Neuronal stem cell (in vitro differentiated cells): ENCODE measurements at regions not wholly inside any gene's neighbourhood (a gene's known extent, or its start where the extent isn't known, plus 50 kb on each side); places are given as distances from the start of the nearest gene placed in this dataset.

Source experiments
- DNase-seq: peaks from one replicate; pipeline ENCODE4 v3.0.0-alpha.2; 2013; ENCODE audit warnings: low spot score
- H2AFZ ChIP-seq: one replicate; pipeline ENCODE4 v1.6.1; 2013; ENCODE audit warnings: mild to moderate bottlenecking, low read length, inconsistent platforms
- H2AK5ac ChIP-seq: 2 replicates; pipeline ENCODE4 v1.6.1; 2013; ENCODE audit warnings: low read depth, mild to moderate bottlenecking, inconsistent platforms, low read length, moderate library complexity, mixed read lengths
- H2BK120ac ChIP-seq: 2 replicates; pipeline ENCODE4 v1.6.1; 2013; ENCODE audit warnings: low read depth, mild to moderate bottlenecking, inconsistent platforms, low read length, moderate library complexity, mixed read lengths
- H2BK12ac ChIP-seq: one replicate; pipeline ENCODE4 v1.6.1; 2013; ENCODE audit warnings: low read length, inconsistent platforms
- H2BK15ac ChIP-seq: 2 replicates; pipeline ENCODE4 v1.6.1; 2013; ENCODE audit warnings: mild to moderate bottlenecking, low read length, inconsistent platforms, mixed read lengths
- H2BK5ac ChIP-seq: one replicate; pipeline ENCODE4 v1.6.1; 2013; ENCODE audit warnings: inconsistent platforms, mild to moderate bottlenecking, low read length, moderate library complexity
- H3K14ac ChIP-seq: one replicate; pipeline ENCODE4 v1.6.1; 2013; ENCODE audit warnings: low read length, inconsistent platforms
- H3K18ac ChIP-seq: 2 replicates; pipeline ENCODE4 v1.6.1; 2013; ENCODE audit warnings: low read length, inconsistent platforms
- H3K23ac ChIP-seq: 2 replicates; pipeline ENCODE4 v1.6.1; 2013; ENCODE audit warnings: low read depth, mild to moderate bottlenecking, mixed read lengths, low read length, inconsistent platforms; ENCODE audit not compliant: poor library complexity
- H3K27ac ChIP-seq: replicated peaks from 3 replicates; pipeline ENCODE4 v1.5.1; 2013; ENCODE audit warnings: low read length, inconsistent platforms
- H3K27me3 ChIP-seq, 3 experiments: 2 replicates each; pipeline ENCODE4 v1.6.1; 2013; ENCODE audit warnings: low read length in 3 of 3, mild to moderate bottlenecking in 2 of 3, inconsistent platforms in 1 of 3, low read depth in 1 of 3, mixed read lengths in 1 of 3, moderate library complexity in 1 of 3; ENCODE audit not compliant: control insufficient read depth in 3 of 3, insufficient read depth in 3 of 3
- H3K36me3 ChIP-seq, 2 donors: replicated peaks in 1 of 2; 2 replicates each; pipeline ENCODE4 v1.6.1; 2013; ENCODE audit warnings: low read length in 2 of 2; ENCODE audit not compliant: control insufficient read depth in 2 of 2, insufficient read depth in 2 of 2
- H3K4ac ChIP-seq: 2 replicates; pipeline ENCODE4 v1.6.1; 2013; ENCODE audit warnings: inconsistent platforms, mild to moderate bottlenecking, low read length, moderate library complexity
- H3K4me1 ChIP-seq, 2 donors: 1 replicate in 1 of 2; 2 replicates in 1 of 2; pipeline ENCODE4 v1.6.1; 2013; ENCODE audit warnings: low read length in 2 of 2, low read depth in 1 of 2; ENCODE audit not compliant: control insufficient read depth in 2 of 2, insufficient read depth in 1 of 2
- H3K4me2 ChIP-seq: one replicate; pipeline ENCODE4 v1.6.1; 2013; ENCODE audit warnings: mild to moderate bottlenecking, low read length, inconsistent platforms; ENCODE audit not compliant: insufficient read depth, poor library complexity, severe bottlenecking
- H3K4me3 ChIP-seq, 2 donors: 2 replicates each; pipeline ENCODE4 v1.5.1; 2013; ENCODE audit warnings: low read length in 2 of 2, mild to moderate bottlenecking in 2 of 2, inconsistent platforms in 1 of 2, moderate library complexity in 1 of 2
- H3K79me1 ChIP-seq: one replicate; pipeline ENCODE4 v1.6.1; 2013; ENCODE audit warnings: low read depth, mild to moderate bottlenecking, inconsistent platforms, low read length, moderate library complexity
- H3K9ac ChIP-seq: one replicate; pipeline ENCODE4 v1.6.1; 2013; ENCODE audit warnings: mild to moderate bottlenecking, low read depth, low read length, inconsistent platforms; ENCODE audit not compliant: poor library complexity
- H3K9me3 ChIP-seq, 2 donors: replicated peaks in 1 of 2; 2 replicates each; pipeline versions ENCODE3 to v1.6.1; 2013; ENCODE audit warnings: low read length in 2 of 2, mild to moderate bottlenecking in 2 of 2, inconsistent platforms in 1 of 2, low read depth in 1 of 2, mixed read lengths in 1 of 2, moderate library complexity in 1 of 2; ENCODE audit not compliant: control insufficient read depth in 2 of 2, insufficient read depth in 1 of 2
- H4K8ac ChIP-seq: one replicate; pipeline ENCODE4 v1.6.1; 2013; ENCODE audit warnings: low read depth, mild to moderate bottlenecking, inconsistent platforms, low read length, moderate library complexity
- H4K91ac ChIP-seq: one replicate; pipeline ENCODE4 v1.6.1; 2013; ENCODE audit warnings: low read length, low read depth, mild to moderate bottlenecking, inconsistent platforms; ENCODE audit not compliant: poor library complexity
- WGBS, 2 donors: extraction: QIAGEN DNeasy Blood & Tissue Kit; methylation state at CpG; one replicate each; pipeline ENCODE4 v1.1.7; 2013; ENCODE audit warnings: missing lambda C conversion rate in 2 of 2, mixed read lengths in 1 of 2; ENCODE audit not compliant: insufficient read length in 2 of 2, insufficient replicate concordance in 1 of 2; ENCODE audit errors: extremely low coverage in 2 of 2; 5-methylcytosine and 5-hydroxymethylcytosine counted together

- Histone ChIP-seq H3K36me3 (no peaks in the 10 kb centered on the region), H2BK5ac (no peak overlapping the region), H2AFZ (no peak overlapping the region), H3K27me3 (peaks cover 0 to 20% (median 0%) of the 10 kb centered on the region in 3 experiments), H2BK120ac (no peak overlapping the region), H3K4ac (no peak overlapping the region), H3K18ac (no peak overlapping the region), H4K8ac (no peak overlapping the region), H3K14ac (no peak overlapping the region), H2BK15ac (no peak overlapping the region), H3K4me1 (peaks cover 0 to 4% of the 10 kb centered on the region in 2 donors), H4K91ac (no peak overlapping the region), H3K4me3 (no peak overlapping the region), H2BK12ac (no peak overlapping the region), H3K79me1 (no peaks in the 10 kb centered on the region), H2AK5ac (no peak overlapping the region), H3K9me3 (no peaks in the 10 kb centered on the region), H3K4me2 (peak overlapping the region; percentile 35), H3K9ac (no peak overlapping the region), H3K23ac (no peak overlapping the region), H3K27ac (no peak overlapping the region)
- DNase-seq = peak; percentile 38
- WGBS, 2 donors = no CpG with 5 or more reads among the region's 8 CpGs
These were observed 155.7 kb downstream of the CHIC2 start for GRCh38 chr4:53908661-53909078.

- no peak overlapping the region for H4K91ac ChIP-seq
- no peak overlapping the region for H2BK5ac ChIP-seq
- peaks cover 0 to 4% of the 10 kb centered on the region in 2 donors for H3K4me1 ChIP-seq
- no peaks in the 10 kb centered on the region for H3K79me1 ChIP-seq
- H3K27ac ChIP-seq = no peak overlapping the region
- no peak overlapping the region for H2AFZ ChIP-seq
- H3K14ac ChIP-seq = no peak overlapping the region
- H3K23ac ChIP-seq = no peak overlapping the region
- H2BK12ac ChIP-seq = no peak overlapping the region
- H3K9me3 ChIP-seq = no peaks in the 10 kb centered on the region
- H3K4me2 ChIP-seq = no peak overlapping the region
- H3K18ac ChIP-seq = no peak overlapping the region
- no peak overlapping the region for H2AK5ac ChIP-seq
- no peak overlapping the region for H3K4ac ChIP-seq
- H2BK120ac ChIP-seq = no peak overlapping the region
- H3K27me3 ChIP-seq = peaks cover 0 to 20% (median 0%) of the 10 kb centered on the region in 3 experiments
- H3K9ac ChIP-seq = no peak overlapping the region
- H3K4me3 ChIP-seq = no peak overlapping the region
- no CpG with 5 or more reads among the region's 5 CpGs for WGBS, 2 donors
- H4K8ac ChIP-seq = no peak overlapping the region
- H2BK15ac ChIP-seq = no peak overlapping the region
- no peaks in the 10 kb centered on the region for H3K36me3 ChIP-seq
- no peak for DNase-seq
These were observed 156.6 kb downstream of the CHIC2 start for GRCh38 chr4:53907772-53908171.

- H3K27me3 ChIP-seq = peaks cover 0 to 20% (median 0%) of the 10 kb centered on the region in 3 experiments
- no peak overlapping the region for H3K4me2 ChIP-seq
- no peak overlapping the region for H2AK5ac ChIP-seq
- H3K4me3 ChIP-seq = no peak overlapping the region
- no peak overlapping the region for H2BK15ac ChIP-seq
- H2BK12ac ChIP-seq = no peak overlapping the region
- WGBS, 2 donors = no CpG with 5 or more reads among the region's 6 CpGs
- no peak overlapping the region for H4K8ac ChIP-seq
- no peak overlapping the region for H3K14ac ChIP-seq
- no peak overlapping the region for H4K91ac ChIP-seq
- no peaks in the 10 kb centered on the region for H3K79me1 ChIP-seq
- H2BK120ac ChIP-seq = no peak overlapping the region
- DNase-seq = no peak
- no peak overlapping the region for H3K23ac ChIP-seq
- H3K18ac ChIP-seq = no peak overlapping the region
- H3K27ac ChIP-seq = no peak overlapping the region
- no peaks in the 10 kb centered on the region for H3K9me3 ChIP-seq
- H2AFZ ChIP-seq = no peak overlapping the region
- H3K36me3 ChIP-seq = no peaks in the 10 kb centered on the region
- peaks cover 0 to 4% of the 10 kb centered on the region in 2 donors for H3K4me1 ChIP-seq
- H3K9ac ChIP-seq = no peak overlapping the region
- no peak overlapping the region for H2BK5ac ChIP-seq
- no peak overlapping the region for H3K4ac ChIP-seq
These were observed 157.7 kb downstream of the CHIC2 start for GRCh38 chr4:53906606-53907190.

- Histone ChIP-seq H3K79me1 (no peaks in the 10 kb centered on the region), H3K4ac (no peak overlapping the region), H3K9ac (no peak overlapping the region), H3K4me1 (peaks cover 0 to 4% of the 10 kb centered on the region in 2 donors), H3K4me2 (peak overlapping the region; percentile 31), H2BK120ac (no peak overlapping the region), H4K8ac (no peak overlapping the region), H2BK5ac (no peak overlapping the region), H3K27ac (no peak overlapping the region), H4K91ac (no peak overlapping the region), H3K14ac (no peak overlapping the region), H2AK5ac (no peak overlapping the region), H3K23ac (no peak overlapping the region), H3K36me3 (no peaks in the 10 kb centered on the region), H3K9me3 (no peaks in the 10 kb centered on the region), H3K27me3 (peaks cover 0 to 20% (median 0%) of the 10 kb centered on the region in 3 experiments), H2BK15ac (no peak overlapping the region), H3K4me3 (peak overlapping the region in 1 of 2 donors; percentile 2), H2AFZ (peak overlapping the region; percentile 80), H3K18ac (no peak overlapping the region), H2BK12ac (no peak overlapping the region)
- peak; percentile 29 for DNase-seq
- WGBS, 2 donors = no CpG with 5 or more reads among the region's 11 CpGs
These were observed 158.4 kb downstream of the CHIC2 start for GRCh38 chr4:53905941-53906377.
